Neuron (in vitro differentiated cells): ENCODE measurements at regions not wholly inside any gene's neighbourhood (a gene's known extent, or its start where the extent isn't known, plus 50 kb on each side); places are given as distances from the start of the nearest gene placed in this dataset.

Experiments used
- H2AFZ ChIP-seq: one replicate; pipeline ENCODE4 v1.6.1; 2013; ENCODE audit warnings: low read depth, mild to moderate bottlenecking, inconsistent platforms, low read length, moderate library complexity
- H3K27me3 ChIP-seq: one replicate; pipeline ENCODE4 v1.6.1; 2013; ENCODE audit warnings: low read length; ENCODE audit not compliant: insufficient read depth
- H3K36me3 ChIP-seq: one replicate; pipeline ENCODE4 v1.6.1; 2013; ENCODE audit warnings: low read length; ENCODE audit not compliant: insufficient read depth
- H3K4me1 ChIP-seq: one replicate; pipeline ENCODE4 v1.6.1; 2013; ENCODE audit warnings: low read length; ENCODE audit not compliant: insufficient read depth
- H3K4me3 ChIP-seq: 2 replicates; pipeline ENCODE4 v1.5.1; 2013; ENCODE audit warnings: mild to moderate bottlenecking, low read length, moderate library complexity
- H3K9me3 ChIP-seq: one replicate; pipeline ENCODE4 v1.6.1; 2013; ENCODE audit warnings: low read length

- no peaks in the 10 kb centered on the region for H3K27me3 ChIP-seq
- no peak overlapping the region for H2AFZ ChIP-seq
- H3K4me3 ChIP-seq, result no peak overlapping the region
- H3K9me3 ChIP-seq, result no peaks in the 10 kb centered on the region
- H3K4me1 ChIP-seq, result no peaks in the 10 kb centered on the region
- no peaks in the 10 kb centered on the region for H3K36me3 ChIP-seq
Measured at GRCh38 chr7:118346748-118347147, 122.2 kb downstream of the ANKRD7 start.

- Histone ChIP-seq H3K4me3 (no peak overlapping the region), H3K36me3 (no peaks in the 10 kb centered on the region), H3K9me3 (no peaks in the 10 kb centered on the region), H3K27me3 (no peaks in the 10 kb centered on the region), H3K4me1 (no peaks in the 10 kb centered on the region), H2AFZ (no peak overlapping the region)
Measured at GRCh38 chr7:118349604-118350003, 125.1 kb downstream of the ANKRD7 start.

- no peaks in the 10 kb centered on the region for H3K4me1 ChIP-seq
- H2AFZ ChIP-seq, result no peak overlapping the region
- H3K36me3 ChIP-seq, result no peaks in the 10 kb centered on the region
- no peaks in the 10 kb centered on the region for H3K27me3 ChIP-seq
- no peak overlapping the region for H3K4me3 ChIP-seq
- no peaks in the 10 kb centered on the region for H3K9me3 ChIP-seq
Measured at GRCh38 chr7:118350260-118350659, 125.8 kb downstream of the ANKRD7 start.

- Histone ChIP-seq H3K9me3 (no peaks in the 10 kb centered on the region), H3K4me3 (no peak overlapping the region), H3K36me3 (no peaks in the 10 kb centered on the region), H3K27me3 (no peaks in the 10 kb centered on the region), H3K4me1 (no peaks in the 10 kb centered on the region), H2AFZ (no peak overlapping the region)
Measured at GRCh38 chr7:118352867-118353453, 128.5 kb downstream of the ANKRD7 start.

- Histone ChIP-seq H3K4me1 (no peaks in the 10 kb centered on the region), H3K4me3 (no peak overlapping the region), H2AFZ (no peak overlapping the region), H3K9me3 (no peaks in the 10 kb centered on the region), H3K27me3 (no peaks in the 10 kb centered on the region), H3K36me3 (no peaks in the 10 kb centered on the region)
Measured at GRCh38 chr7:118366363-118366762, 141.9 kb downstream of the ANKRD7 start.

- H3K4me3 ChIP-seq, result no peak overlapping the region
- H3K9me3 ChIP-seq, result no peaks in the 10 kb centered on the region
- no peaks in the 10 kb centered on the region for H3K36me3 ChIP-seq
- no peak overlapping the region for H2AFZ ChIP-seq
- no peaks in the 10 kb centered on the region for H3K27me3 ChIP-seq
- H3K4me1 ChIP-seq, result no peaks in the 10 kb centered on the region
Measured at GRCh38 chr7:118368958-118369357, 144.5 kb downstream of the ANKRD7 start.

GRCh38 chr7:118369987-118370386, 145.5 kb downstream of the ANKRD7 start:
- no peak overlapping the region for H2AFZ ChIP-seq
- no peaks in the 10 kb centered on the region for H3K36me3 ChIP-seq
- H3K4me3 ChIP-seq, result no peak overlapping the region
- H3K27me3 ChIP-seq, result no peaks in the 10 kb centered on the region
- no peaks in the 10 kb centered on the region for H3K9me3 ChIP-seq
- no peaks in the 10 kb centered on the region for H3K4me1 ChIP-seq

- H3K4me3 ChIP-seq, result no peak overlapping the region
- H3K27me3 ChIP-seq, result no peaks in the 10 kb centered on the region
- no peaks in the 10 kb centered on the region for H3K9me3 ChIP-seq
- no peak overlapping the region for H2AFZ ChIP-seq
- no peaks in the 10 kb centered on the region for H3K4me1 ChIP-seq
- no peaks in the 10 kb centered on the region for H3K36me3 ChIP-seq
Measured at GRCh38 chr7:118372530-118372929, 148.0 kb downstream of the ANKRD7 start.

GRCh38 chr7:118389629-118390028, 165.1 kb downstream of the ANKRD7 start:
- H3K9me3 ChIP-seq, result no peaks in the 10 kb centered on the region
- H2AFZ ChIP-seq, result no peak overlapping the region
- no peaks in the 10 kb centered on the region for H3K27me3 ChIP-seq
- H3K4me1 ChIP-seq, result no peaks in the 10 kb centered on the region
- no peak overlapping the region for H3K4me3 ChIP-seq
- H3K36me3 ChIP-seq, result no peaks in the 10 kb centered on the region

GRCh38 chr7:118404211-118404610, 179.7 kb downstream of the ANKRD7 start:
- H2AFZ ChIP-seq, result no peak overlapping the region
- H3K36me3 ChIP-seq, result no peaks in the 10 kb centered on the region
- no peak overlapping the region for H3K4me3 ChIP-seq
- no peaks in the 10 kb centered on the region for H3K9me3 ChIP-seq
- no peaks in the 10 kb centered on the region for H3K4me1 ChIP-seq
- no peaks in the 10 kb centered on the region for H3K27me3 ChIP-seq

GRCh38 chr7:118418433-118418832, 193.9 kb downstream of the ANKRD7 start:
- no peaks in the 10 kb centered on the region for H3K4me1 ChIP-seq
- no peak overlapping the region for H2AFZ ChIP-seq
- no peak overlapping the region for H3K4me3 ChIP-seq
- no peaks in the 10 kb centered on the region for H3K9me3 ChIP-seq
- no peaks in the 10 kb centered on the region for H3K36me3 ChIP-seq
- no peaks in the 10 kb centered on the region for H3K27me3 ChIP-seq

GRCh38 chr7:118420888-118421287, 196.4 kb downstream of the ANKRD7 start:
- Histone ChIP-seq H3K27me3 (no peaks in the 10 kb centered on the region), H3K4me3 (no peak overlapping the region), H3K4me1 (no peaks in the 10 kb centered on the region), H2AFZ (no peak overlapping the region), H3K36me3 (no peaks in the 10 kb centered on the region), H3K9me3 (no peaks in the 10 kb centered on the region)

GRCh38 chr7:118429141-118429540, 204.6 kb downstream of the ANKRD7 start:
- Histone ChIP-seq H3K4me3 (no peak overlapping the region), H3K4me1 (no peaks in the 10 kb centered on the region), H2AFZ (no peak overlapping the region), H3K9me3 (no peaks in the 10 kb centered on the region), H3K36me3 (no peaks in the 10 kb centered on the region), H3K27me3 (no peaks in the 10 kb centered on the region)

GRCh38 chr7:118436663-118437062, 212.2 kb downstream of the ANKRD7 start:
- H3K27me3 ChIP-seq, result no peaks in the 10 kb centered on the region
- no peak overlapping the region for H2AFZ ChIP-seq
- peaks cover 1% of the 10 kb centered on the region for H3K9me3 ChIP-seq
- H3K4me1 ChIP-seq, result no peaks in the 10 kb centered on the region
- no peaks in the 10 kb centered on the region for H3K36me3 ChIP-seq
- no peak overlapping the region for H3K4me3 ChIP-seq
